ENCODE measurements at regions not wholly inside any gene's neighbourhood (a gene's known extent, or its start where the extent isn't known, plus 50 kb on each side); places are given as distances from the start of the nearest gene placed in this dataset.

DNA sequence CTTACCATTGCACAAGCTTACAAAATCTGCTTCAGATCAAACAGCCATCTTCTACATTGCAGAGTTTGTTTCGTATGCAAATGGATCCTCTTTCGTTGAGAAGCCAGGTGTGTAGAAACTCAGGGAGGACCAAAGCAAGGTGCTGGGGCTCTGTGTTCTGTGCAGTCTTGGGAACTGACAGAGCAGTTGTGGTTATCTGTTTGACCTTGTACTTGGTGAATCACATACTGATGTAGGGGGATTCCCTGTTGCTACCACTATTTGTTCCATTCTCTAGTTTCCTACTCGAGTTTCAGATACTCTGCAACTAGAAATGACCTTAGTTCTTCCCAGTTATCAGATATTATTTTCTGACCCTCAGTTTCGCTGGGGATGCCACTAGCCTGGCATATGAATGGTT is 95.2 kb upstream of the CLDN10 start:
- no peak for DNase-seq
- H3K9me3 ChIP-seq, result no peaks in the 10 kb centered on the region; the same call in 1 of the 2 replicates
- TF ChIP-seq, protein P1, sequence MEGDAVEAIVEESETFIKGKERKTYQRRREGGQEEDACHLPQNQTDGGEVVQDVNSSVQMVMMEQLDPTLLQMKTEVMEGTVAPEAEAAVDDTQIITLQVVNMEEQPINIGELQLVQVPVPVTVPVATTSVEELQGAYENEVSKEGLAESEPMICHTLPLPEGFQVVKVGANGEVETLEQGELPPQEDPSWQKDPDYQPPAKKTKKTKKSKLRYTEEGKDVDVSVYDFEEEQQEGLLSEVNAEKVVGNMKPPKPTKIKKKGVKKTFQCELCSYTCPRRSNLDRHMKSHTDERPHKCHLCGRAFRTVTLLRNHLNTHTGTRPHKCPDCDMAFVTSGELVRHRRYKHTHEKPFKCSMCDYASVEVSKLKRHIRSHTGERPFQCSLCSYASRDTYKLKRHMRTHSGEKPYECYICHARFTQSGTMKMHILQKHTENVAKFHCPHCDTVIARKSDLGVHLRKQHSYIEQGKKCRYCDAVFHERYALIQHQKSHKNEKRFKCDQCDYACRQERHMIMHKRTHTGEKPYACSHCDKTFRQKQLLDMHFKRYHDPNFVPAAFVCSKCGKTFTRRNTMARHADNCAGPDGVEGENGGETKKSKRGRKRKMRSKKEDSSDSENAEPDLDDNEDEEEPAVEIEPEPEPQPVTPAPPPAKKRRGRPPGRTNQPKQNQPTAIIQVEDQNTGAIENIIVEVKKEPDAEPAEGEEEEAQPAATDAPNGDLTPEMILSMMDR (IDR thresholded peaks at IDR 0.05; ENCODE audit: low read depth, low read length), result no peak
- no peak overlapping the region for H3K4me3 ChIP-seq (ENCODE audit: low read depth, low read length)
- H3K36me3 ChIP-seq, result no peaks in the 10 kb centered on the region
- no peaks in the 10 kb centered on the region for H3K27me3 ChIP-seq
- H3K4me1 ChIP-seq, result no peaks in the 10 kb centered on the region; the same call in 1 of the 2 replicates

GRCh38 chr13:95462801-95463200 is 89.7 kb upstream of the CLDN10 start:
- no peaks in the 10 kb centered on the region; the same call in 1 of the 2 replicates for H3K9me3 ChIP-seq
- H3K4me1 ChIP-seq, result no peaks in the 10 kb centered on the region
- DNase-seq, result no peak
- H3K4me3 ChIP-seq (ENCODE audit: low read depth, low read length), result no peak overlapping the region
- no peaks in the 10 kb centered on the region for H3K36me3 ChIP-seq
- TF ChIP-seq, protein P1 (IDR thresholded peaks at IDR 0.05; ENCODE audit: low read depth, low read length), result no peak
- H3K27me3 ChIP-seq, result no peaks in the 10 kb centered on the region

DNA sequence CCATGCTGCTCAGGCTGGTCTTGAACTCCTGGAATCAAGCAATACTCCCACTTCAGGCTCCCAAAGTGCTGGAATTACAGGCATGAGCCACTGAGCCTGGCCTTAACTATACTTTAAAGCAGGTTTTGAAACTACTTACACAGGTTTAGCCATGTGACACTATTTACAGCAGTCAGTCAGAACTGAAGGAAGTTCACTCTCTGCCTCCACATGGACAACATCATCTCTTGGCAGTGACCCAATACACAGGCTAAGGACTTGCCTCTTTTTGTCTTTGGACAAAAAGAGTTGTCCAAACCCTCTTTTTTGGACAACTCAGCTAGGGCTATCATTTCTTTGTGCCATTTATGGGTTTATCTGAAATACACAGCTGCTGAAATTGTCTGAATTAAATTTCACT is 89.0 kb upstream of the CLDN10 start:
- H3K36me3 ChIP-seq, result no peaks in the 10 kb centered on the region
- H3K4me3 ChIP-seq (ENCODE audit: low read depth, low read length), result no peak overlapping the region
- no peaks in the 10 kb centered on the region for H3K27me3 ChIP-seq
- TF ChIP-seq, protein P1 (IDR thresholded peaks at IDR 0.05; ENCODE audit: low read depth, low read length), result no peak
- H3K9me3 ChIP-seq, result no peaks in the 10 kb centered on the region; the same call in 1 of the 2 replicates
- no peaks in the 10 kb centered on the region for H3K4me1 ChIP-seq
- DNase-seq, result no peak

DNA sequence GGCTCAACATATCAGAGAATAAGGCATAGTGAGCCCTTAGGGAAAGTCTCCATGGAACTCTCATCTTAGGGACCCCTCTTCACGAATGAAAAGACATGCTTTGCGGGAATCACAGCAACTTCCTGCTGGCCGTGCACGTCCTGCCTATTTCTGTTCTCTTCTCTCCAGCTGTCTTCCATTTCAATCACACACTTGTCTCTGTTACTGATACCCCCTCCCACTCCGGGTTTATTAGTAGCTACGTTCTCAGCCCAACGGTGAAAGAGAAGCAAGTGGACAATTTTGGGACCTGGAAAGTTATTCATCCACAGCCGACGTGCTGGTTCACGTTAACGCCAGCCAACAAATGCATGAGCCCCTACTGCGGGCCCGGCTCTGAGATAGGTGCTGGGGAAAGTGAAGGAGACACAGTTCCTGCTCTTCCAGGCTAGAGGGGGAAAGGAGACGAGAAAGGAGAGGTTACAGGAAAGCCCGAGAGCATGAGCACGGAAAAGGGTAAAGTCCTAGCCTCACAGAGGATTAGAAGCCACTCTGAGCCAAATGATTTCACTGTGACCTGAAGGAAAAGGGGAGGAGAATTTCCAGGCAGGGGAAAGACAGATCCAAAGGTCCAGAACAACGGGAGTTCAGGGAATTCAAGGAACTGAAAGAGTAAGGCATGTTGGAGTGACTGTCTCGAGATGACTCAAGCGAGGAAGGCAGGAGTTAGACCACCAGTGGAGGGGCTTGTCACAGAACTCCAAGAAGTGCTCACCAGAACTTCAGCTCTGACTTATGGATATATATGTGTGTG is 81.8 kb upstream of the CLDN10 start:
- H3K27me3 ChIP-seq, result no peaks in the 10 kb centered on the region
- no peak for DNase-seq
- no peaks in the 10 kb centered on the region for H3K4me1 ChIP-seq
- no peak overlapping the region for H3K4me3 ChIP-seq (ENCODE audit: low read depth, low read length)
- H3K36me3 ChIP-seq, result no peaks in the 10 kb centered on the region
- H3K9me3 ChIP-seq, result no peaks in the 10 kb centered on the region
- TF ChIP-seq, protein P1 (IDR thresholded peaks at IDR 0.05; ENCODE audit: low read depth, low read length), result no peak

- Histone ChIP-seq H3K4me3 (ENCODE audit: low read depth, low read length) (no peak overlapping the region), H3K27me3 (no peaks in the 10 kb centered on the region), H3K4me1 (no peaks in the 10 kb centered on the region), H3K9me3 (no peaks in the 10 kb centered on the region), H3K36me3 (no peaks in the 10 kb centered on the region)
- DNase-seq, result no peak
- TF ChIP-seq, protein P1 (IDR thresholded peaks at IDR 0.05; ENCODE audit: low read depth, low read length), result no peak
These were observed 80.6 kb upstream of the CLDN10 start for GRCh38 chr13:95471960-95472359.

DNA sequence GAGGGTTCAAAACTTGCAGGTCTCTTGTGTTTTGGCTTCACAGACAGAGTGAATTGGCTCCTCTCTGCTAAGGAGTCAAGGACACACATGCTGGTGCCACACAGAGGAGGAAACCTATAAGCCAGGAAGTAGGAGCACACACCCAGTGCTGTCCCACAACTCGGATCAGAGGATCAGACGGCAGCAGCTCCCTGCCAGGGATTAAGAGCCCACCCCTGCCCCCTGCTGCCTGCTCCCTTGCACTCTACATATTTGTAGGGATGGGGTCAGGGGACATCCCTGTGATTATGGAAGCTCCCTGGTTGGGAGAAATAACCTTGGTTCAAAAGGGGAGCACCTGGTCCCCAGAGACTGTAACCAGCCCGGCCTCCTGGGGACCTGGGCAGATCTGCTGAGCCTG is 77.5 kb upstream of the CLDN10 start:
- TF ChIP-seq, protein P1 (IDR thresholded peaks at IDR 0.05; ENCODE audit: low read depth, low read length), result no peak
- no peaks in the 10 kb centered on the region for H3K36me3 ChIP-seq
- H3K27me3 ChIP-seq, result no peaks in the 10 kb centered on the region
- H3K4me1 ChIP-seq, result no peaks in the 10 kb centered on the region
- H3K9me3 ChIP-seq, result no peaks in the 10 kb centered on the region
- H3K4me3 ChIP-seq (ENCODE audit: low read depth, low read length), result no peak overlapping the region
- no peak for DNase-seq
